Activated CD8-positive, alpha-beta memory T cell treated with anti-CD3 and anti-CD28 coated beads, Interleukin-2, amount 50 U/mL, for 1 hour (primary cell): ENCODE measurements at regions not wholly inside any gene's neighbourhood (a gene's known extent, or its start where the extent isn't known, plus 50 kb on each side); places are given as distances from the start of the nearest gene placed in this dataset.
"Not testable (repeated sequence)": the region's sequence is repeated elsewhere in the genome, so short reads cannot be mapped to it uniquely, and the experiment has no call there.

Source experiments
- DNase-seq: peaks from one replicate; pipeline ENCODE4 v3.0.0-alpha.2; 2020; ENCODE audit errors: extremely low read depth

DNA sequence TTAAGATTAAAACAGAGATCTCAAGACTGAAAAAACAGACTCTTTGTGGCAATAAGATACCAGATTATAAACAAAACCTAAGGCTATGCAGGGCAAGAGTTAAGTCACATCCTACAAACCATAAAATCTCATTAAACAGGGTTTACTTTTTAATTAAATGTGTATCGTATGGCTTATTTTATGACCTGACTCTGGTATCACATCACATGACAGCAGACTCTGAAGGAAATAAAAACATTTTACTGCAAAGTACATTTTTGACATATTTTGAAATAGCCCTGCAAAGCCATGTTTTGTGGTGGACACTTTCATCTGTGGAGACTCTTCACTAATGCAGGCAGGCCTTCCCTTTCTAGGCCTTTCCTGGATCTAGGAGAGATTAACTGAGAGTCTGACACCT lies 327.6 kb upstream of the CLEC14A start:
- DNase-seq: no peak

DNA sequence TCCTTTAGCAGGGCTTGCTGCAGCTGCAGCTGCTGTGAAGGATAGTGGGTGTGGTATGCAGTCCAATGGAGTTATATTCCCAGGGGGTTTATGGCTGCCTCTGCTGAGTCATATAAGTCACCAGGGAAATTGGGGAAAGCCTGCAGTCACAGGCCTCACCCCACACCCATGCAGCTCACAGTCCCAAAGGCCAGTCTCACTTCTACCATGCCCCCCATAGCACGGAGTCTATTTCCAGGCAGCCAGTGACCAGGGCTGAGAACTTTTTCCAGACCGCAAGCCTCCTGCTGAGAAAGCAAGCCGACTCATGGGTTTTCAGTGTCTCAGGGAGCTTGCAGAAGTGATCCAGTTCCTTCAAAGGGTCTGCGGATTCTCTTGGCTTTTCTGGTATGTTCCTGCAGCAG lies 322.4 kb upstream of the CLEC14A start:
- no peak for DNase-seq

GRCh38 chr14:38567703-38568102 lies 311.8 kb upstream of the CLEC14A start:
- no peak for DNase-seq

- DNase-seq: no peak
Observed at GRCh38 chr14:38561657-38562056, 305.8 kb upstream of the CLEC14A start.

GRCh38 chr14:38559711-38560110 lies 303.8 kb upstream of the CLEC14A start:
- DNase-seq: no peak

DNA sequence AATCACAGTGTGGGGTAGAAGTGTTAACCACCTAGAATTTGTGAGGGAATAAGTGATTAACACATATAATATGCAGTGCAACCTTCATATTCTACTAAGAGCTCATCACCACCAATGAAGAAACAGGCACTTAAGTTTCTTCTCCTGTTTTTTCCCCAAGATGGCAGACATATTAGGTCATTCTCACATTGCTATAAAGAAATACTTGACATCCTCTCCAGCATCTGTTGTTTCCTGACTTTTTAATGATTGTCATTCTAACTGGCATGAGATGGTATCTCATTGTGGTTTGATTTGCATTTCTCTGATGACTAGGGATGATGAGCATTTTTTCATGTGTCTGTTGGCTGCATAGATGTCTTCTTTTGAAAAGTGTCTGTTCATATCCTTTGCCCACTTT lies 301.5 kb upstream of the CLEC14A start:
- DNase-seq: not testable (repeated sequence)

GRCh38 chr14:38556252-38556651 lies 300.4 kb upstream of the CLEC14A start:
- no peak for DNase-seq

- DNase-seq: no peak
Observed at GRCh38 chr14:38554026-38554425, 298.1 kb upstream of the CLEC14A start.

DNA sequence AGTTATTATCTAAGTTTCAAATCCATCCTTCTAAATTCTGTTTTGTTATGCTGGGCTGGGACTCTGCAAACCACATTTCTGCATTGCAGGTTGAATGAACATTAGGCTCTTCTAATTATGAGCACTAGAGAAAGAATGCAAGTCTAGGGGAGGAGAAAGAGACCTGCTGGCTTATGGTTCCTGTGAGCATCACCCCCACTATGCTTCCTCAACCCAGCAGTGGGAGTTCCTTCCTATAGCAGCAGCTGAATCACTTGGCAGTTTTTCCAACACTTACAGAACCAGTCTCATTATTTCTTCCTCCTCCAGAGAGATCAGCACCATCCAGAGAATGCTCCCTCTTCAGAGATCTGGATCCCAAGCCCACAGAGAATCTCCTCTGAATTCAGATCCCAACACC lies 297.7 kb upstream of the CLEC14A start:
- no peak for DNase-seq

DNA sequence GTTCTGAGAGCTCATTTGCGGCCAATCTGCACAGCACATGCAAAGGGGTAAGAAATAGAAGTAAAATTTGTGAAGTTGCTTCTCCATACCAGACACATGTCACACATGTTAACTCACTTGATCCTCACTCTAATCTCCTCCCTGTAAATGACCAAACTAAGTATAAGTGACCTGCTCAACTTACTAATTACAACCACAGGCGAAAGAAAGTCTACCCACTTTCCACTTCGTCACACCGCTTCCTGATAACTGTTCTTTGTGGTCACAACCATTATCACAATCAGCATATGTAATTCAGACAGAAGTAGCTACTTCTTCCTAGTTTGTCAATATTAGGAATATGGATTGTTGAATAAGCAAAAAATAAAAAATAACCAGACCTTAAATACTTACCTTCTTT lies 293.7 kb upstream of the CLEC14A start:
- no peak for DNase-seq

GRCh38 chr14:38547961-38548490 lies 292.1 kb upstream of the CLEC14A start:
- DNase-seq: no peak

GRCh38 chr14:38546932-38547551 lies 291.1 kb upstream of the CLEC14A start:
- DNase-seq: no peak

DNA sequence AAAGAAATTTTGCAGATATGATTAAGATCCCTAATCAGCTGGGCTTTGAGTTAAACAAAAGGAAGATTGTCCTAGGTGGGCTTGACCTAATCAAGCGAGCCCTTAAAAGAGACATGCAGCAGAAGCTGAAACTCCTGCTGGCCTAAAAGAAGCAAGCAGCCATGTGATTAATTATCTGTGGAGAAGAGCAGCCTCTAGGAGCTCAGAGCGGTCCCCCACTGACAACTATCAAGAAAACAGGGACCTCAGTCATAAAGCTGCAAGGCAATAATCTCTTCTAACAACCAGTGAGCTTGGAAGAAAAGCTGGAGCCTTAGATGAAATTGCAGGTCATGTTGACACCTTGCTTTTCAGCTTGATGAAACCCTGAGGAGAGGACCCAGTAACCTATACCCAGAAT lies 288.9 kb upstream of the CLEC14A start:
- no peak for DNase-seq

DNA sequence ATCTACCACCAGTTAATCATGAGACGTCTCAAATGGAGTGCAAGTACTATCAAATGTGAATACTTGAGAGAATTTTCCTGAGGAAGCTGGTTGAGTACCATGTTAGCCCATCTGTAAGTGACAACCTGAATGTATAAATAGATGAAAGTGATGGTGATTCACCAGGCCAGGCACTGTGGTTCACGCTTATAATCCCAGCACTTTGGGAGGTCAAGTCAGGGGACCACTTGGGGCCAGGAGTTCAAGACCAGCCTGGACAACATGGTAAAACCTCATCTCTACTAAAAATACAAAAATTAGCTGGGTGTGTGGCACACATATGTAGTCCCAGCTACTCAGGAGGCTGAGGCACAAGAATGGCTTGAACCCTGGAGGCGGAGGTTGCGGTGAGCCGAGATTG lies 288.0 kb upstream of the CLEC14A start:
- DNase-seq: not testable (repeated sequence)

- DNase-seq: not testable (repeated sequence)
Observed at GRCh38 chr14:38538053-38538452, 282.2 kb upstream of the CLEC14A start.

GRCh38 chr14:38536376-38537038 lies 280.6 kb upstream of the CLEC14A start:
- no peak for DNase-seq

- no peak for DNase-seq
Observed at GRCh38 chr14:38528582-38528981, 272.7 kb upstream of the CLEC14A start.

DNA sequence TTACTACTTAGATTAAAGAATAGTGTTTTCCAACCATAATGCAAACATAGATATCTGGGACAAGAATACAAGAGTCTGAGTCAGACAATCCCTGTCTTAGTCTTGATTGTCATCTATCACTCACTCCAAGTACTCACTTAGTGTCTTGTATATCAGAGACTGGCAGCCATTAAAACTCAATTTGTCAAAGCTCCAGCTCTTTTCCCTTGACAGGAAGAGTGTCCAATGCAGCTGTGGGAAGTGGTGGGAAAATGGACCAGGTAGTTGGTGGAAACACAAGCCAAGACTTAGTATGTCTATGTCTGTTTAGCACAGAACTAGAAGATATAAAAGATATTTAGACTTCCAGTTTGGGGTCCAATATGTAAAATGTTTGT lies 271.6 kb upstream of the CLEC14A start:
- DNase-seq: no peak

GRCh38 chr14:38526826-38527501 lies 271.1 kb upstream of the CLEC14A start:
- DNase-seq: no peak

DNA sequence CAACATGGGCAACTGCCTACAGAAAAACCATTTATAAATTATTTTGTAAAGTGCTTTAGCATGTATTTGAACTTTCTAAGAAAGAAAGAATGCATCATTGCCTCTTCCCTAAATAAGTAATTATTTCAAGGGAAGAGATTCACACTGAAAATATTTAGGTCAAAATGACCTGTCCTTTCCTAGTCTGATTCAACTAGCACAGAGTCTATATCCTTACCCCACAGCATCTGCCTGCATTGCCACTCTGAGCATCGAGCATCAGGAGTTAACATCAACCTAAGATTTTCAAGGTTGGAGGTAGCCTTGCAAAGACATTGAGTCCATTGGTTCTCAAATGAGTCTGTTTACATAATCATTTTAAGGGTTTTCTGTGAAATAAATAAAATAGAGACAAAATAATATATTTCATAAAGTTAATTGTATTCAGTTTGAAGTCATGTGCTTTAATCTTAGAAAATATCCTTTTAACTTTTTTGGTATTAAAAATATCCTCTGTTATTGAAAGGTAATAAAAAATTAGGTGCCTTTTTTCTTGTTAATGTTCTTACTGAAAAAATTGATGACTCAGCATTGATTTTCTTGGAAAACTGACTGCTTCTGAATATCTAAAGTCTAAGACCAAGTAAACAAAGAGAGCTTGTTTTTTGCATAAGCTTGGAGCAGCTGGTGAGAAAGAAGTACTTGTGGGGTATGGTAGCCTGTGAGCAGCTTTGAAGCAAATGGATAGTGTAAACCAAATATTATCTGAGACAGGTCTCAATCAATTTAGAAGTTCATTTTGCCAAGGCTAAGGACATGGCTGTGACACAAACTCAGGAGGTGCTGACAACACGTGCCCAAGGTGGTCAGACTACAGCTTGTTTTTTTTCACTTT lies 269.0 kb upstream of the CLEC14A start:
- no peak for DNase-seq

DNA sequence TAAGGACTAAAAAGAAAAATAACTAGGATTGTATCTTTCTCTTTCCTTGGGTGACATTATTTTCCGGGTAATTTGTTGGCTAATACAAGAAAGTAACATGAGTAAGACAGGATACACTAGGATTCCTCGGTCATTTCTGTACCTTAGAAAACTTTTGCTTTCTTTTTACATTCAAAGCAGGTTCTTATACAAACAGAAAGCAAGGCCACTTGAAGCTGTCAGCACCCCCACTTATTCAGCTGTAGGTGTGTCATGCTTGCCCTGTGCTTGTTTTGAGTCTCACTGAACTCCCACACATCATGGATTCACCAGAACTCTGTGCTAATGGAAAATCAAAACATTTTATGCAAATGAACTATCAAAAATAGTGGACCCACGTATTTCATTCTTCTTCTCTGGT lies 266.8 kb upstream of the CLEC14A start:
- DNase-seq: no peak

- no peak for DNase-seq
Observed at GRCh38 chr14:38521591-38521990, 265.7 kb upstream of the CLEC14A start.
